ENCODE measurements at regions not wholly inside any gene's neighbourhood (a gene's known extent, or its start where the extent isn't known, plus 50 kb on each side); places are given as distances from the start of the nearest gene placed in this dataset.

DNA sequence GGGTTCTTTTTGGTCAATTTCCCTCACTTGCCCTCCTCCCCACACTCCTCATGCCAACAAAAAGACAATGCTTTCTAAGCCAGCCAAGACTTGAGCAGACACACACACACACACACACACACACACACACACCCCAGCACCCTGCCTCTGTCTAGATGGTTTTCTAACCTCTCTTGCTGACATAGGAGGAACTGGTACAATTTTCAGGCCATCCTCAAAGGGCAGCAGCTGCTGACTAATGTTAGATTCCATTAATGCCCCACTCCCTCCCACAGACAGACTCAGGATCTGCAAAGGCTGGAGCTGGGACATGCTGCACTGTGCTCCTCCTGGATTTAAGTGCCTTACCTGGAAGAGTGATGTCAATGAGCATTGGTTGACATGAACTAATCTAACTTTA is 438.4 kb downstream of the OCA2 start:
- TF ChIP-seq, protein P1, sequence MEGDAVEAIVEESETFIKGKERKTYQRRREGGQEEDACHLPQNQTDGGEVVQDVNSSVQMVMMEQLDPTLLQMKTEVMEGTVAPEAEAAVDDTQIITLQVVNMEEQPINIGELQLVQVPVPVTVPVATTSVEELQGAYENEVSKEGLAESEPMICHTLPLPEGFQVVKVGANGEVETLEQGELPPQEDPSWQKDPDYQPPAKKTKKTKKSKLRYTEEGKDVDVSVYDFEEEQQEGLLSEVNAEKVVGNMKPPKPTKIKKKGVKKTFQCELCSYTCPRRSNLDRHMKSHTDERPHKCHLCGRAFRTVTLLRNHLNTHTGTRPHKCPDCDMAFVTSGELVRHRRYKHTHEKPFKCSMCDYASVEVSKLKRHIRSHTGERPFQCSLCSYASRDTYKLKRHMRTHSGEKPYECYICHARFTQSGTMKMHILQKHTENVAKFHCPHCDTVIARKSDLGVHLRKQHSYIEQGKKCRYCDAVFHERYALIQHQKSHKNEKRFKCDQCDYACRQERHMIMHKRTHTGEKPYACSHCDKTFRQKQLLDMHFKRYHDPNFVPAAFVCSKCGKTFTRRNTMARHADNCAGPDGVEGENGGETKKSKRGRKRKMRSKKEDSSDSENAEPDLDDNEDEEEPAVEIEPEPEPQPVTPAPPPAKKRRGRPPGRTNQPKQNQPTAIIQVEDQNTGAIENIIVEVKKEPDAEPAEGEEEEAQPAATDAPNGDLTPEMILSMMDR (IDR thresholded peaks at IDR 0.05), result no peak
- TF ChIP-seq POLR2A (IDR thresholded peaks at IDR 0.05), result no peak
- TF ChIP-seq EP300 (IDR thresholded peaks at IDR 0.05), result no peak

All from ovary (tissue), 3 donors.